Left ventricle myocardium inferior (tissue), 1 donor: ENCODE measurements at regions not wholly inside any gene's neighbourhood (a gene's known extent, or its start where the extent isn't known, plus 50 kb on each side); places are given as distances from the start of the nearest gene placed in this dataset.
A peak's percentile ranks its signal among the peaks of the same experiment; 100 is the strongest.

Experiments
- DNase-seq: peaks from one replicate; pipeline ENCODE4 v3.0.0-alpha.2; 2020
- H3K27ac ChIP-seq: fragments of 200-600 bp; replicated peaks from 2 replicates; pipeline ENCODE4 v1.8.0; 2021
- H3K27me3 ChIP-seq: fragments of 200-600 bp; 2 replicates; pipeline ENCODE4 v1.8.0; 2021; ENCODE audit warnings: low read depth
- H3K36me3 ChIP-seq: fragments of 200-600 bp; 2 replicates; pipeline ENCODE4 v1.8.0; 2021
- H3K4me1 ChIP-seq: fragments of 200-600 bp; 2 replicates; pipeline ENCODE4 v1.8.0; 2021
- H3K4me3 ChIP-seq: fragments of 200-600 bp; 2 replicates; pipeline ENCODE4 v1.8.0; 2021; ENCODE audit warnings: mild to moderate bottlenecking, moderate library complexity
- H3K9me3 ChIP-seq: fragments of 200-600 bp; replicated peaks from 2 replicates; pipeline ENCODE4 v1.8.0; 2021
- CTCF ChIP-seq: fragments of 200-600 bp; IDR thresholded peaks from 2 replicates; pipeline ENCODE4 v1.8.0; 2021; ENCODE audit warnings: antibody characterized with exemption, mild to moderate bottlenecking, borderline replicate concordance
- intact Hi-C: fragments of 100-400 bp; cut with micrococcal nuclease; formaldehyde crosslinking; loops from one replicate; pipeline ENCODE4 v1.11.0; 2022
- donor health status: DM: no; HTN: yes; CAD: no; lungs with severe emphysema.

- H3K27me3 ChIP-seq = no peaks in the 10 kb centered on the region
- no peaks in the 10 kb centered on the region for H3K9me3 ChIP-seq
- DNase-seq = no peak
- no peak for TF ChIP-seq CTCF
- peaks cover 21% of the 10 kb centered on the region for H3K4me1 ChIP-seq
- H3K27ac ChIP-seq = peak overlapping the region; percentile 66
- no peak overlapping the region for H3K4me3 ChIP-seq
- intact Hi-C loops = no loop called here
- H3K36me3 ChIP-seq = peaks cover 29% of the 10 kb centered on the region
Measured at GRCh38 chr1:77624102-77624501, 58.4 kb downstream of the ZZZ3 start.

- H3K4me3 ChIP-seq = no peak overlapping the region
- intact Hi-C loops = no loop called here
Measured at GRCh38 chr1:77623066-77623465, 59.4 kb downstream of the ZZZ3 start.

GRCh38 chr1:77620273-77620672 lies 62.2 kb downstream of the ZZZ3 start:
- TF ChIP-seq CTCF = no peak
- H3K4me3 ChIP-seq = no peak overlapping the region
- DNase-seq = no peak
- no peak overlapping the region for H3K27ac ChIP-seq
- H3K36me3 ChIP-seq = peaks cover 17% of the 10 kb centered on the region
- peaks cover 21% of the 10 kb centered on the region for H3K4me1 ChIP-seq
- no peaks in the 10 kb centered on the region for H3K9me3 ChIP-seq
- H3K27me3 ChIP-seq = no peaks in the 10 kb centered on the region
- intact Hi-C loops = no loop called here

More at GRCh38 chr1:77623066-77623465, 59.4 kb downstream of the ZZZ3 start:
- Histone ChIP-seq H3K27me3 (no peaks in the 10 kb centered on the region), H3K4me1 (peaks cover 21% of the 10 kb centered on the region), H3K27ac (peak overlapping the region; percentile 66), H3K36me3 (peaks cover 26% of the 10 kb centered on the region), H3K9me3 (no peaks in the 10 kb centered on the region)
- no peak for TF ChIP-seq CTCF
- DNase-seq = no peak

GRCh38 chr1:77614037-77614436 lies 68.4 kb downstream of the ZZZ3 start:
- no peak for TF ChIP-seq CTCF
- H3K36me3 ChIP-seq = peaks cover 14% of the 10 kb centered on the region
- intact Hi-C loops = no loop called here

More at GRCh38 chr1:77614037-77614436, 68.4 kb downstream of the ZZZ3 start:
- no peaks in the 10 kb centered on the region for H3K4me1 ChIP-seq
- no peak overlapping the region for H3K4me3 ChIP-seq
- H3K27me3 ChIP-seq = no peaks in the 10 kb centered on the region
- DNase-seq = no peak
- peaks cover 24% of the 10 kb centered on the region for H3K9me3 ChIP-seq
- H3K27ac ChIP-seq = no peak overlapping the region
